Non-pigmented ciliary epithelial cell (primary cell): ENCODE measurements at regions not wholly inside any gene's neighbourhood (a gene's known extent, or its start where the extent isn't known, plus 50 kb on each side); places are given as distances from the start of the nearest gene placed in this dataset.
"Not testable (repeated sequence)": the region's sequence is repeated elsewhere in the genome, so short reads cannot be mapped to it uniquely, and the experiment has no call there.

Experiments
- DNase-seq: peaks from one replicate; pipeline ENCODE4 v3.0.0-alpha.2; 2010; ENCODE audit warnings: low read depth

- DNase-seq: no peak
Observed at GRCh38 chr5:5881294-5881693, 458.8 kb downstream of the ICE1 start.

- no peak for DNase-seq
Observed at GRCh38 chr5:5880077-5880763, 457.7 kb downstream of the ICE1 start.

GRCh38 chr5:5857396-5857795 lies 434.9 kb downstream of the ICE1 start:
- DNase-seq: no peak

GRCh38 chr5:5854087-5854486 lies 431.6 kb downstream of the ICE1 start:
- DNase-seq: no peak

- no peak for DNase-seq
Observed at GRCh38 chr5:5838493-5838892, 416.0 kb downstream of the ICE1 start.

GRCh38 chr5:5831622-5832021 lies 409.1 kb downstream of the ICE1 start:
- DNase-seq: not testable (repeated sequence)

GRCh38 chr5:5828619-5829018 lies 406.1 kb downstream of the ICE1 start:
- no peak for DNase-seq

- DNase-seq: no peak
Observed at GRCh38 chr5:5826911-5827310, 404.4 kb downstream of the ICE1 start.

GRCh38 chr5:5822729-5823257 lies 400.3 kb downstream of the ICE1 start:
- no peak for DNase-seq

GRCh38 chr5:5816960-5817359 lies 394.5 kb downstream of the ICE1 start:
- DNase-seq: no peak

GRCh38 chr5:5813441-5813840 lies 391.0 kb downstream of the ICE1 start:
- no peak for DNase-seq

- no peak for DNase-seq
Observed at GRCh38 chr5:5810461-5810860, 388.0 kb downstream of the ICE1 start.

- no peak for DNase-seq
Observed at GRCh38 chr5:5805916-5806315, 383.4 kb downstream of the ICE1 start.

GRCh38 chr5:5804478-5805233 lies 382.2 kb downstream of the ICE1 start:
- no peak for DNase-seq

- DNase-seq: no peak
Observed at GRCh38 chr5:5800801-5801761, 378.6 kb downstream of the ICE1 start.

- DNase-seq: no peak
Observed at GRCh38 chr5:5799826-5800225, 377.3 kb downstream of the ICE1 start.

- no peak for DNase-seq
Observed at GRCh38 chr5:5799229-5799628, 376.8 kb downstream of the ICE1 start.

- no peak for DNase-seq
Observed at GRCh38 chr5:5798462-5798861, 376.0 kb downstream of the ICE1 start.

- no peak for DNase-seq
Observed at GRCh38 chr5:5798041-5798440, 375.6 kb downstream of the ICE1 start.

- no peak for DNase-seq
Observed at GRCh38 chr5:5795074-5795771, 372.7 kb downstream of the ICE1 start.

GRCh38 chr5:5794118-5794560 lies 371.7 kb downstream of the ICE1 start:
- DNase-seq: no peak
